WTC11 (cell line): ENCODE measurements at regions not wholly inside any gene's neighbourhood (a gene's known extent, or its start where the extent isn't known, plus 50 kb on each side); places are given as distances from the start of the nearest gene placed in this dataset.

Source experiments
- ELF4 ChIP-seq: sonication (generic); formaldehyde crosslinking; IDR thresholded peaks from 2 replicates; pipeline ENCODE4 v1.8.1; 2022; ENCODE audit warnings: low read depth, mild to moderate bottlenecking, moderate library complexity, missing genetic modification reagents
- NR2C2 ChIP-seq: sonication (generic); formaldehyde crosslinking; IDR thresholded peaks from 2 replicates; pipeline ENCODE4 v1.8.0; 2022; ENCODE audit warnings: mild to moderate bottlenecking, missing genetic modification reagents
- TF ChIP-seq, protein P1 (sequence below): fragments of 200-600 bp; IDR thresholded peaks from 2 replicates; pipeline ENCODE4 v1.8.0; 2022; ENCODE audit warnings: antibody characterized with exemption
- TF ChIP-seq, protein P2 (sequence below): sonication (generic); formaldehyde crosslinking; IDR thresholded peaks from 2 replicates; pipeline ENCODE4 v1.8.0; 2022; ENCODE audit warnings: mild to moderate bottlenecking, missing genetic modification reagents
- TF ChIP-seq, protein P3 (sequence below): sonication (generic); formaldehyde crosslinking; IDR thresholded peaks from 2 replicates; pipeline ENCODE4 v1.8.1; 2023; ENCODE audit warnings: mild to moderate bottlenecking, missing genetic modification reagents, borderline replicate concordance
- TF ChIP-seq, protein P4 (sequence below): sonication (generic); formaldehyde crosslinking; IDR thresholded peaks from 2 replicates; pipeline ENCODE4 v1.8.1; 2023; ENCODE audit warnings: mild to moderate bottlenecking, missing genetic modification reagents, moderate library complexity
- TF ChIP-seq, protein P5 (sequence below): sonication (generic); formaldehyde crosslinking; IDR thresholded peaks from 2 replicates; pipeline ENCODE4 v1.8.1; 2022; ENCODE audit warnings: low read depth, missing genetic modification reagents, borderline replicate concordance

DNA sequence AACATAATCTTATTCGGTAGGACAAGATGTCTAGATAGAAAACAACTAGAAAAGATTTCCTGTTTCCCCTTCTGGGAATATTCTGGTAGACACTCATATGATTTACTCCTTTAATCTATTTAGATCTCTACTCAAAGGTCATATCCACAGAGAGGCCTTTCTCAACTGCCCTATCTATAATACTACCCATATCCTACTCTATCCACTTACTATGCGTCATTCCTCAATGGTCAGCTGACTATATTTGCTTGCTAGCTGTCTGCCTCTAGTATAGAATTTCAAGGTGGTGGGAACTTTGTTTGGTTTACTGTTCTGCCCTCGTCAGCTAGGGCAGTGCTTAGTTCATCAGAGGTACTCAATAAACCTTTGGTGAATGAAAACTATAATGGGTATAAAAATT is 157.8 kb upstream of the PKP2 start:
- TF ChIP-seq, protein P1, sequence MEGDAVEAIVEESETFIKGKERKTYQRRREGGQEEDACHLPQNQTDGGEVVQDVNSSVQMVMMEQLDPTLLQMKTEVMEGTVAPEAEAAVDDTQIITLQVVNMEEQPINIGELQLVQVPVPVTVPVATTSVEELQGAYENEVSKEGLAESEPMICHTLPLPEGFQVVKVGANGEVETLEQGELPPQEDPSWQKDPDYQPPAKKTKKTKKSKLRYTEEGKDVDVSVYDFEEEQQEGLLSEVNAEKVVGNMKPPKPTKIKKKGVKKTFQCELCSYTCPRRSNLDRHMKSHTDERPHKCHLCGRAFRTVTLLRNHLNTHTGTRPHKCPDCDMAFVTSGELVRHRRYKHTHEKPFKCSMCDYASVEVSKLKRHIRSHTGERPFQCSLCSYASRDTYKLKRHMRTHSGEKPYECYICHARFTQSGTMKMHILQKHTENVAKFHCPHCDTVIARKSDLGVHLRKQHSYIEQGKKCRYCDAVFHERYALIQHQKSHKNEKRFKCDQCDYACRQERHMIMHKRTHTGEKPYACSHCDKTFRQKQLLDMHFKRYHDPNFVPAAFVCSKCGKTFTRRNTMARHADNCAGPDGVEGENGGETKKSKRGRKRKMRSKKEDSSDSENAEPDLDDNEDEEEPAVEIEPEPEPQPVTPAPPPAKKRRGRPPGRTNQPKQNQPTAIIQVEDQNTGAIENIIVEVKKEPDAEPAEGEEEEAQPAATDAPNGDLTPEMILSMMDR: no peak
- no peak for TF ChIP-seq ELF4 (CRISPR knock-in tag)
- TF ChIP-seq, protein P2, sequence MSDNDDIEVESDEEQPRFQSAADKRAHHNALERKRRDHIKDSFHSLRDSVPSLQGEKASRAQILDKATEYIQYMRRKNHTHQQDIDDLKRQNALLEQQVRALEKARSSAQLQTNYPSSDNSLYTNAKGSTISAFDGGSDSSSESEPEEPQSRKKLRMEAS (CRISPR knock-in tag): no peak
- TF ChIP-seq, protein P3, sequence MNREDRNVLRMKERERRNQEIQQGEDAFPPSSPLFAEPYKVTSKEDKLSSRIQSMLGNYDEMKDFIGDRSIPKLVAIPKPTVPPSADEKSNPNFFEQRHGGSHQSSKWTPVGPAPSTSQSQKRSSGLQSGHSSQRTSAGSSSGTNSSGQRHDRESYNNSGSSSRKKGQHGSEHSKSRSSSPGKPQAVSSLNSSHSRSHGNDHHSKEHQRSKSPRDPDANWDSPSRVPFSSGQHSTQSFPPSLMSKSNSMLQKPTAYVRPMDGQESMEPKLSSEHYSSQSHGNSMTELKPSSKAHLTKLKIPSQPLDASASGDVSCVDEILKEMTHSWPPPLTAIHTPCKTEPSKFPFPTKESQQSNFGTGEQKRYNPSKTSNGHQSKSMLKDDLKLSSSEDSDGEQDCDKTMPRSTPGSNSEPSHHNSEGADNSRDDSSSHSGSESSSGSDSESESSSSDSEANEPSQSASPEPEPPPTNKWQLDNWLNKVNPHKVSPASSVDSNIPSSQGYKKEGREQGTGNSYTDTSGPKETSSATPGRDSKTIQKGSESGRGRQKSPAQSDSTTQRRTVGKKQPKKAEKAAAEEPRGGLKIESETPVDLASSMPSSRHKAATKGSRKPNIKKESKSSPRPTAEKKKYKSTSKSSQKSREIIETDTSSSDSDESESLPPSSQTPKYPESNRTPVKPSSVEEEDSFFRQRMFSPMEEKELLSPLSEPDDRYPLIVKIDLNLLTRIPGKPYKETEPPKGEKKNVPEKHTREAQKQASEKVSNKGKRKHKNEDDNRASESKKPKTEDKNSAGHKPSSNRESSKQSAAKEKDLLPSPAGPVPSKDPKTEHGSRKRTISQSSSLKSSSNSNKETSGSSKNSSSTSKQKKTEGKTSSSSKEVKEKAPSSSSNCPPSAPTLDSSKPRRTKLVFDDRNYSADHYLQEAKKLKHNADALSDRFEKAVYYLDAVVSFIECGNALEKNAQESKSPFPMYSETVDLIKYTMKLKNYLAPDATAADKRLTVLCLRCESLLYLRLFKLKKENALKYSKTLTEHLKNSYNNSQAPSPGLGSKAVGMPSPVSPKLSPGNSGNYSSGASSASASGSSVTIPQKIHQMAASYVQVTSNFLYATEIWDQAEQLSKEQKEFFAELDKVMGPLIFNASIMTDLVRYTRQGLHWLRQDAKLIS (CRISPR knock-in tag): no peak
- TF ChIP-seq, protein P4, sequence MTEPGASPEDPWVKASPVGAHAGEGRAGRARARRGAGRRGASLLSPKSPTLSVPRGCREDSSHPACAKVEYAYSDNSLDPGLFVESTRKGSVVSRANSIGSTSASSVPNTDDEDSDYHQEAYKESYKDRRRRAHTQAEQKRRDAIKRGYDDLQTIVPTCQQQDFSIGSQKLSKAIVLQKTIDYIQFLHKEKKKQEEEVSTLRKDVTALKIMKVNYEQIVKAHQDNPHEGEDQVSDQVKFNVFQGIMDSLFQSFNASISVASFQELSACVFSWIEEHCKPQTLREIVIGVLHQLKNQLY (CRISPR knock-in tag): no peak
- TF ChIP-seq, protein P5, sequence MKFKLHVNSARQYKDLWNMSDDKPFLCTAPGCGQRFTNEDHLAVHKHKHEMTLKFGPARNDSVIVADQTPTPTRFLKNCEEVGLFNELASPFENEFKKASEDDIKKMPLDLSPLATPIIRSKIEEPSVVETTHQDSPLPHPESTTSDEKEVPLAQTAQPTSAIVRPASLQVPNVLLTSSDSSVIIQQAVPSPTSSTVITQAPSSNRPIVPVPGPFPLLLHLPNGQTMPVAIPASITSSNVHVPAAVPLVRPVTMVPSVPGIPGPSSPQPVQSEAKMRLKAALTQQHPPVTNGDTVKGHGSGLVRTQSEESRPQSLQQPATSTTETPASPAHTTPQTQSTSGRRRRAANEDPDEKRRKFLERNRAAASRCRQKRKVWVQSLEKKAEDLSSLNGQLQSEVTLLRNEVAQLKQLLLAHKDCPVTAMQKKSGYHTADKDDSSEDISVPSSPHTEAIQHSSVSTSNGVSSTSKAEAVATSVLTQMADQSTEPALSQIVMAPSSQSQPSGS (CRISPR knock-in tag): no peak
- no peak for TF ChIP-seq NR2C2
